PFSK-1 (cell line): ENCODE measurements at regions not wholly inside any gene's neighbourhood (a gene's known extent, or its start where the extent isn't known, plus 50 kb on each side); places are given as distances from the start of the nearest gene placed in this dataset.

Experiments
- POLR2AphosphoS5 ChIP-seq: IDR thresholded peaks from 2 replicates; pipeline ENCODE4 v1.6.1; 2012; ENCODE audit warnings: low read depth, mild to moderate bottlenecking, control low read depth, low read length, moderate library complexity
- REST ChIP-seq, 2 experiments: IDR thresholded peaks; 2 replicates each; pipeline versions ENCODE4 v1.6.1 to v1.8.0; 2011 to 2012; ENCODE audit warnings: low read depth in 2 of 2, low read length in 2 of 2, control low read depth in 1 of 2, inconsistent platforms in 1 of 2, mild to moderate bottlenecking in 1 of 2, moderate library complexity in 1 of 2; ENCODE audit not compliant: insufficient read depth in 1 of 2
- SIN3A ChIP-seq: IDR thresholded peaks from 2 replicates; pipeline ENCODE4 v1.6.1; 2012; ENCODE audit warnings: mild to moderate bottlenecking, low read length, moderate library complexity, borderline replicate concordance; ENCODE audit not compliant: insufficient read depth
- TAF1 ChIP-seq: IDR thresholded peaks from 2 replicates; pipeline ENCODE4 v1.6.1; 2012; ENCODE audit warnings: low read length, control low read depth, borderline replicate concordance; ENCODE audit not compliant: insufficient read depth

DNA sequence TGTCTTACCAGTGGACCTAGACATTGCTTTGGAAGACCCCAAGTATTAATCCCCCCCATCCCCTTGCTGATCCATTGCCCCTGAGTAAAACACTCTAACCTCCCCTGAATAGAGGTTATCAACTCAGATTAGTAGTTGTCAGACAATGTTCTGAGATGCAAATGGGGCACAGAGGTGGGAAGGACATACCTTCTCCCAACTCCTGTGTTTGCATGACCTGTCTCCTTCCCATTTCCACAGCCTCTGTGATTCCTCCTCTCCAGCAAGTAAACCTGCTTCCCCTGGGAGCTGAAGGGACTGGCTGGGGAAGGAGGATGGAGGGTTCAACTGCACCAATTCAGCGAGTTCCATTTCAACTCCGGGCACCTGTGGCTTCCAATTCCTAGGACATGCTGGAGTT lies 199.8 kb upstream of the SASH1 start:
- TF ChIP-seq SIN3A (no peak), POLR2AphosphoS5 (no peak), REST (IDR thresholded peaks at IDR 0.05; ENCODE audit: insufficient read depth in 1 of 2, low read depth in 2 of 2, low read length in 2 of 2) (no peak), TAF1 (no peak)
